NCI-H526 treated with DMSO at 0.1 percent for 48 hours (cell line): ENCODE measurements at regions not wholly inside any gene's neighbourhood (a gene's known extent, or its start where the extent isn't known, plus 50 kb on each side); places are given as distances from the start of the nearest gene placed in this dataset.

Source experiments
- DNase-seq: peaks from one replicate; lab custom pipeline; 2025; lab: John Stamatoyannopoulos, UW

- DNase-seq, result no peak
Measured at GRCh38 chr6:41450581-41450980, 95.6 kb upstream of the FOXP4 start.

- DNase-seq, result no peak
Measured at GRCh38 chr6:41451039-41451438, 95.1 kb upstream of the FOXP4 start.

- DNase-seq, result no peak
Measured at GRCh38 chr6:41451515-41452163, 94.5 kb upstream of the FOXP4 start.

- DNase-seq, result no peak
Measured at GRCh38 chr6:41452763-41453162, 93.4 kb upstream of the FOXP4 start.

- no peak for DNase-seq
Measured at GRCh38 chr6:41453244-41453643, 92.9 kb upstream of the FOXP4 start.

GRCh38 chr6:41454189-41454789 is 91.9 kb upstream of the FOXP4 start:
- DNase-seq, result no peak

GRCh38 chr6:41455410-41455809 is 90.8 kb upstream of the FOXP4 start:
- no peak for DNase-seq

- DNase-seq, result no peak
Measured at GRCh38 chr6:41455818-41456217, 90.4 kb upstream of the FOXP4 start.

GRCh38 chr6:41457303-41457670 is 88.9 kb upstream of the FOXP4 start:
- no peak for DNase-seq

- no peak for DNase-seq
Measured at GRCh38 chr6:41459738-41460137, 86.4 kb upstream of the FOXP4 start.

GRCh38 chr6:41460742-41461336 is 85.3 kb upstream of the FOXP4 start:
- no peak for DNase-seq

GRCh38 chr6:41462033-41462432 is 84.1 kb upstream of the FOXP4 start:
- no peak for DNase-seq

- DNase-seq, result peak; percentile 8
Measured at GRCh38 chr6:41463062-41463930, 82.9 kb upstream of the FOXP4 start.

GRCh38 chr6:41464019-41464418 is 82.2 kb upstream of the FOXP4 start:
- DNase-seq, result no peak

GRCh38 chr6:41464481-41464880 is 81.7 kb upstream of the FOXP4 start:
- no peak for DNase-seq

GRCh38 chr6:41466437-41466990 is 79.7 kb upstream of the FOXP4 start:
- DNase-seq, result no peak

- peak; percentile 27 for DNase-seq
Measured at GRCh38 chr6:41467061-41467460, 79.1 kb upstream of the FOXP4 start.

GRCh38 chr6:41467627-41468404 is 78.4 kb upstream of the FOXP4 start:
- no peak for DNase-seq

- no peak for DNase-seq
Measured at GRCh38 chr6:41469156-41470028, 76.8 kb upstream of the FOXP4 start.

- no peak for DNase-seq
Measured at GRCh38 chr6:41470029-41470330, 76.2 kb upstream of the FOXP4 start.
